ENCODE measurements at regions not wholly inside any gene's neighbourhood (a gene's known extent, or its start where the extent isn't known, plus 50 kb on each side); places are given as distances from the start of the nearest gene placed in this dataset.
"Not testable (repeated sequence)": the region's sequence is repeated elsewhere in the genome, so short reads cannot be mapped to it uniquely, and the experiment has no call there.

DNA sequence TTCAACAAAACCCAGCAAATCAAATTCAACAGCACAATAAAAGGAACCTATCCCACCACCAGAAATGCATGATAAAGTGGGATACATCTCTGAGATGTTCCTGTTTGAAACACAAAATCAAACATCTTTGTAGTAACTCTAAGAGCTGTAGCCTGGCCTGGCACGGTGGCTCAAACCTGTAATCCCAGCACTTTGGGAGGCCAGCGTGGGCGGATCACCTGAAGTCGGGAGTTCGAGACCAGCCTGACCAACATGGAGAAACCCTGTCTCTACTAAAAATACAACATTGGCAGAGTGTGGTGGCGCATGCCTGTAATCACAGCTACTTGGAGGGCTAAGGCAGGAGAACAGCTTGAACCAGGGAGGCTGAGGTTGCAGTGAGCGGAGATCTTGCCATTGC lies 202.8 kb upstream of the POTEB2 start:
- intact Hi-C loops (cut with micrococcal nuclease); H3K27me3 ChIP-seq (ENCODE audit: control insufficient read depth in 2 of 2, insufficient read depth in 2 of 2, low read length in 2 of 2); POLR2A ChIA-PET; H4K20me1 ChIP-seq (replicated peaks; ENCODE audit: control insufficient read depth, extremely low read depth, insufficient read depth, low read length); CTCF ChIA-PET; H3K36me3 ChIP-seq (ENCODE audit: control insufficient read depth in 2 of 2, extremely low read depth in 1 of 2, insufficient read depth in 2 of 2, low read length in 2 of 2); H3K9me1 ChIP-seq (replicated peaks; ENCODE audit: control insufficient read depth, extremely low read depth, insufficient read depth, low read length); BruUV-seq (replicated peaks); DNase-seq (ENCODE audit: low read depth, low spot score); H3K27ac ChIP-seq (ENCODE audit: insufficient read depth, low read depth, low read length); FAIRE-seq; H3K9me3 ChIP-seq (replicated peaks; ENCODE audit: control insufficient read depth, insufficient read depth, low read length); H2AFZ ChIP-seq (ENCODE audit: low read depth, low read length); dilution Hi-C loops (cut with MboI; ENCODE audit: extremely low pct_ligation_motif_present, low sequenced_read_pairs); H3K4me2 ChIP-seq (ENCODE audit: insufficient read depth, low read length); H3K4me3 ChIP-seq (replicated peaks in 1 of 3; ENCODE audit: insufficient read depth in 1 of 3, low read depth in 1 of 3, low read length in 3 of 3); H3K4me1 ChIP-seq (ENCODE audit: control insufficient read depth, extremely low read depth, insufficient read depth, low read length); H3K79me2 ChIP-seq (ENCODE audit: control insufficient read depth, insufficient read depth, low read length); H3K9ac ChIP-seq (replicated peaks; ENCODE audit: extremely low read depth, insufficient read depth, low read length): not testable (repeated sequence)

DNA sequence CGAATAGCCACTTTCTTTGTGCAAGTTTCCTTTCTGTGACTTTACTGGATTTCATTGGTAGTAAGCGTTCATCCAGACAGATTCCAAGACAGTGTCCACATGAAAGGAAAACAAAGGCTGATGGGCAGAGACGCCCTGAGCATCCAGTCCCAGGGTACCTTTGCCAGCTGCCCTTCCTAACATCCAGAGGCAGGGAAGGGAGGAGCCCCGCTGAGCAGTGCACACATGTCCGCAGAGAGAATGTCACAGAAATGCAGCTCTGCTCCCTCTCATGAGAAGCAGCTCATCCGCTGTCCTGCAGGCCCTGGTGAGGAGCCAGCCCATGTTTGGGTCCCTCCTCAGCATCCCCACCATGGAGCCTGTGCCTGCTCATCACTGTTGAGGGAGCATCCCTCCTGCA lies 197.4 kb upstream of the POTEB2 start:
- FAIRE-seq; H3K9me3 ChIP-seq (replicated peaks; ENCODE audit: control insufficient read depth, insufficient read depth, low read length); H3K27me3 ChIP-seq (ENCODE audit: control insufficient read depth in 2 of 2, insufficient read depth in 2 of 2, low read length in 2 of 2); H3K4me1 ChIP-seq (ENCODE audit: control insufficient read depth, extremely low read depth, insufficient read depth, low read length); H2AFZ ChIP-seq (ENCODE audit: low read depth, low read length); H3K9ac ChIP-seq (replicated peaks; ENCODE audit: extremely low read depth, insufficient read depth, low read length); H4K20me1 ChIP-seq (replicated peaks; ENCODE audit: control insufficient read depth, extremely low read depth, insufficient read depth, low read length); H3K27ac ChIP-seq (ENCODE audit: insufficient read depth, low read depth, low read length); H3K9me1 ChIP-seq (replicated peaks; ENCODE audit: control insufficient read depth, extremely low read depth, insufficient read depth, low read length); dilution Hi-C loops (cut with MboI; ENCODE audit: extremely low pct_ligation_motif_present, low sequenced_read_pairs); BruUV-seq (replicated peaks); H3K4me3 ChIP-seq (replicated peaks in 1 of 3; ENCODE audit: insufficient read depth in 1 of 3, low read depth in 1 of 3, low read length in 3 of 3); intact Hi-C loops (cut with micrococcal nuclease); H3K36me3 ChIP-seq (ENCODE audit: control insufficient read depth in 2 of 2, extremely low read depth in 1 of 2, insufficient read depth in 2 of 2, low read length in 2 of 2); H3K79me2 ChIP-seq (ENCODE audit: control insufficient read depth, insufficient read depth, low read length); H3K4me2 ChIP-seq (ENCODE audit: insufficient read depth, low read length); CTCF ChIA-PET; POLR2A ChIA-PET; DNase-seq (ENCODE audit: low read depth, low spot score): not testable (repeated sequence)

DNA sequence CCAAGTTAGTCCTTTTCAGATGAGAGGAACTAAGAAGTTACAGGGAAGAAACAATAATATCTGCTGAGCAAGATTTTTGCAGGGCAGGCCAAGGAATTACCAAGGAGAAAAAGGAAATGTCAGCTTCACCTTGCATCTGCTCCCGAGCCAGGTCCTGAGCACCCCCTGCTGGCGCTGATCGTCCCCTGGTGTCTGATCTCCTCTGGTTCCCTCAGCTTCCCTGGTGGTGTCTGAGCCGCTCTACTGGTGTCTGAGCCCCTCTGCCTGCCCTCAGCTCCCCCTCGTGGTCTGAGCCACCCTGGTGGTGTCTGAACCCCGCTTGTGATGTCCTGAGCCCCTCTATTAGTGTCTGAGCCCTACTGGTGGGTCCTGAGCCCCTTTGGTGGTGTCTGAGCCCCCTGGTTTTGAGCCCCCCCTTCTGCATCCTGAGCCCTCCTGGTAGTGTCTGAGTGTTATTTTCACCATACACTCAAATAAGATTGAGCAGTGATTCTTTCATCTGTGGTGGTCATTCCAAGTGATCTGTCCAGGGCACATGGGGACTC lies 196.6 kb upstream of the POTEB2 start:
- DNase-seq (ENCODE audit: low read depth, low spot score); H2AFZ ChIP-seq (ENCODE audit: low read depth, low read length); FAIRE-seq; H3K36me3 ChIP-seq (ENCODE audit: control insufficient read depth in 2 of 2, extremely low read depth in 1 of 2, insufficient read depth in 2 of 2, low read length in 2 of 2); H3K9me3 ChIP-seq (replicated peaks; ENCODE audit: control insufficient read depth, insufficient read depth, low read length); CTCF ChIA-PET; H3K27me3 ChIP-seq (ENCODE audit: control insufficient read depth in 2 of 2, insufficient read depth in 2 of 2, low read length in 2 of 2); BruUV-seq (replicated peaks); H3K4me2 ChIP-seq (ENCODE audit: insufficient read depth, low read length); H3K9me1 ChIP-seq (replicated peaks; ENCODE audit: control insufficient read depth, extremely low read depth, insufficient read depth, low read length); H3K4me1 ChIP-seq (ENCODE audit: control insufficient read depth, extremely low read depth, insufficient read depth, low read length); H3K27ac ChIP-seq (ENCODE audit: insufficient read depth, low read depth, low read length); H4K20me1 ChIP-seq (replicated peaks; ENCODE audit: control insufficient read depth, extremely low read depth, insufficient read depth, low read length); dilution Hi-C loops (cut with MboI; ENCODE audit: extremely low pct_ligation_motif_present, low sequenced_read_pairs); H3K4me3 ChIP-seq (replicated peaks in 1 of 3; ENCODE audit: insufficient read depth in 1 of 3, low read depth in 1 of 3, low read length in 3 of 3); intact Hi-C loops (cut with micrococcal nuclease); H3K9ac ChIP-seq (replicated peaks; ENCODE audit: extremely low read depth, insufficient read depth, low read length); H3K79me2 ChIP-seq (ENCODE audit: control insufficient read depth, insufficient read depth, low read length); POLR2A ChIA-PET: not testable (repeated sequence)

DNA sequence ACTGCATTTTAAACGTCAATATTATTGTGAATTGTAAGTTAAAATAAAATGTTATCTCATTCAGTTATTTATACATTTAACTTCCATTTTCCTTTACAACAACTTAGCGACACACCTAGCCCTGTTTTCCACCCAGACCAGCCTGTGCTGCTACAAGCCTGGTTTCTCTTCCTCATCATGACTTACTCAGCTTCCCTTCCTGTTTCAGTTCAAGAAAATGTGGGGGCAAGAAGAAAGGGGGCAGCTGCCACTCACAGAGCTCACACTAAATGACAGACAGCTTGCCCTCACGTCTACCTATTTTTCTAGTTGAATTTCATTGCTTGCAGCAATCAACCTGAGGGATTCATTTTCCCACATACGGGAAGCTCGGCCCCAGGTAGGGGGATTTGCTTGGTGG lies 185.8 kb upstream of the POTEB2 start:
- H4K20me1 ChIP-seq (replicated peaks; ENCODE audit: control insufficient read depth, extremely low read depth, insufficient read depth, low read length); dilution Hi-C loops (cut with MboI; ENCODE audit: extremely low pct_ligation_motif_present, low sequenced_read_pairs); BruUV-seq (replicated peaks); H3K27ac ChIP-seq (ENCODE audit: insufficient read depth, low read depth, low read length); H3K9me3 ChIP-seq (replicated peaks; ENCODE audit: control insufficient read depth, insufficient read depth, low read length); H3K9me1 ChIP-seq (replicated peaks; ENCODE audit: control insufficient read depth, extremely low read depth, insufficient read depth, low read length); H3K9ac ChIP-seq (replicated peaks; ENCODE audit: extremely low read depth, insufficient read depth, low read length); H3K4me1 ChIP-seq (ENCODE audit: control insufficient read depth, extremely low read depth, insufficient read depth, low read length); CTCF ChIA-PET; intact Hi-C loops (cut with micrococcal nuclease); H3K79me2 ChIP-seq (ENCODE audit: control insufficient read depth, insufficient read depth, low read length); H3K36me3 ChIP-seq (ENCODE audit: control insufficient read depth in 2 of 2, extremely low read depth in 1 of 2, insufficient read depth in 2 of 2, low read length in 2 of 2); FAIRE-seq; H2AFZ ChIP-seq (ENCODE audit: low read depth, low read length); H3K4me3 ChIP-seq (replicated peaks in 1 of 3; ENCODE audit: insufficient read depth in 1 of 3, low read depth in 1 of 3, low read length in 3 of 3); H3K27me3 ChIP-seq (ENCODE audit: control insufficient read depth in 2 of 2, insufficient read depth in 2 of 2, low read length in 2 of 2); H3K4me2 ChIP-seq (ENCODE audit: insufficient read depth, low read length); POLR2A ChIA-PET; DNase-seq (ENCODE audit: low read depth, low spot score): not testable (repeated sequence)

Measured in endothelial cell of umbilical vein (primary cell).